SH-SY5Y (cell line): ENCODE measurements at regions not wholly inside any gene's neighbourhood (a gene's known extent, or its start where the extent isn't known, plus 50 kb on each side); places are given as distances from the start of the nearest gene placed in this dataset.

Experiments used
- GATA2 ChIP-seq: IDR thresholded peaks from 2 replicates; pipeline ENCODE4 v1.6.1; 2011; ENCODE audit warnings: mild to moderate bottlenecking, low read depth, low read length
- GATA3 ChIP-seq: IDR thresholded peaks from 2 replicates; pipeline ENCODE4 v1.6.1; 2011; ENCODE audit warnings: low read depth, mild to moderate bottlenecking, low read length, moderate library complexity

DNA sequence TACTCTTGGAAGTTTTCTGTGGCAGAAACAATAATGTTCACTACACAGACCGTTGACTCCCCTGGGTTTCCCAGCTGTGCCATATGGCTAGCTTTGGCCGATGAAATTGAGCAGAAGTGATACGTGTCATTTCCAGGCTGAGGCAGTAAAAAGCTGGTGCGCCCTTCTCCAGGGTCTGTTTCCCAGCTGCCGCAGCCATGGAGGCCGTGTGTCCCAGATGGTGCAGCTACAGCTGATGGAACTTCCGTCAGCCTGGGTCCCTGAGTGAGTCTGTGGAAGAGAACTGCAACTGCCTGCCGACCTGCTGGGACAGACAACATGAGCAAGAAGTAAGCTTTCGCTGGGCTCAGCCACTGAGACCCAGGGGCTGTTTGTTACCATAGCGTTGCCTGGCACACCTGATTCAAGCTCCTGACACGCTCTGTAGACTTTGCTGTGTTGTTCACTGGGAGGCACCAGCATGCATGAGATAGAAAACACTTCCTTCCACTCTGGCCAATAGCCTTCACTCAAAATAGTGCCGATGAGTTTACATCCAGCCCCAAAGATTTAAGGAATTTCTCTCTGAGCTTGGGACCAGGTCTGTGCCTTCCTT lies 116.3 kb upstream of the SLC25A33 start:
- TF ChIP-seq GATA3: no peak
- TF ChIP-seq GATA2: no peak
